ENCODE measurements at regions not wholly inside any gene's neighbourhood (a gene's known extent, or its start where the extent isn't known, plus 50 kb on each side); places are given as distances from the start of the nearest gene placed in this dataset.

DNA sequence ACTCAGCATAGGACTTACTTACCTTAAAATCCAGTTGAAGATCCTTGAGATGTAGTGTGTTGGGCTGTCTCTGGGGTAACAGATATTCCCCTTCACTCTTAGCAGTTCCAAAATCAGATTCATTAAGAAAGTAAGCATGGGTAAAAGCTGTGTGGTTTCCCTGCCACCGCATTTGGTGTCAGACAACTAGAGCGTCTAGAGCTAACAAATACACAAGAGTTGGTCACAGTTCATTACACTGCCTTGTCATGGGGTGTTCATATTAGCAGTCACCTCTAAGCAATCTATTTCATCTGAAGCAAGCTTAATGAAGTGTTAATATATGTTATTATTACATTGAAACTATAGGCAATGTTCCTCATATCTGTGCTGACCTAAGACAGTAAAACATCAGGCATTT, 342.8 kb downstream of the PPARGC1A start:
- no peak overlapping the region for H3K4me3 Mint-ChIP-seq
- peaks cover 11% of the 10 kb centered on the region for H3K9me3 Mint-ChIP-seq
- H3K4me1 Mint-ChIP-seq: peaks cover 4% of the 10 kb centered on the region
- DNase-seq (ENCODE audit: low spot score in 2 of 2, unreplicated experiment in 2 of 2): no peak
- no peaks in the 10 kb centered on the region for H3K36me3 Mint-ChIP-seq
- H3K27me3 Mint-ChIP-seq (ENCODE audit: low read depth): no peaks in the 10 kb centered on the region
- TF ChIP-seq CTCF (IDR thresholded peaks at IDR 0.05; ENCODE audit: unreplicated experiment): no peak
- H3K27ac Mint-ChIP-seq: no peak overlapping the region

- TF ChIP-seq CTCF (IDR thresholded peaks at IDR 0.05; ENCODE audit: unreplicated experiment): no peak
- Mint-ChIP-seq H3K4me1 (no peaks in the 10 kb centered on the region), H3K4me3 (no peak overlapping the region), H3K36me3 (no peaks in the 10 kb centered on the region), H3K27me3 (ENCODE audit: low read depth) (no peaks in the 10 kb centered on the region), H3K27ac (no peak overlapping the region), H3K9me3 (peaks cover 30% of the 10 kb centered on the region)
- DNase-seq (ENCODE audit: low spot score in 2 of 2, unreplicated experiment in 2 of 2): no peak
Measured at GRCh38 chr4:23539969-23540569, 349.8 kb downstream of the PPARGC1A start.

- Mint-ChIP-seq H3K9me3 (peaks cover 39% of the 10 kb centered on the region), H3K27ac (no peak overlapping the region), H3K36me3 (no peaks in the 10 kb centered on the region), H3K4me1 (no peaks in the 10 kb centered on the region), H3K4me3 (no peak overlapping the region), H3K27me3 (ENCODE audit: low read depth) (no peaks in the 10 kb centered on the region)
- no peak for TF ChIP-seq CTCF (IDR thresholded peaks at IDR 0.05; ENCODE audit: unreplicated experiment)
- no peak for DNase-seq (ENCODE audit: low spot score in 2 of 2, unreplicated experiment in 2 of 2)
Measured at GRCh38 chr4:23533859-23534258, 356.0 kb downstream of the PPARGC1A start.

DNA sequence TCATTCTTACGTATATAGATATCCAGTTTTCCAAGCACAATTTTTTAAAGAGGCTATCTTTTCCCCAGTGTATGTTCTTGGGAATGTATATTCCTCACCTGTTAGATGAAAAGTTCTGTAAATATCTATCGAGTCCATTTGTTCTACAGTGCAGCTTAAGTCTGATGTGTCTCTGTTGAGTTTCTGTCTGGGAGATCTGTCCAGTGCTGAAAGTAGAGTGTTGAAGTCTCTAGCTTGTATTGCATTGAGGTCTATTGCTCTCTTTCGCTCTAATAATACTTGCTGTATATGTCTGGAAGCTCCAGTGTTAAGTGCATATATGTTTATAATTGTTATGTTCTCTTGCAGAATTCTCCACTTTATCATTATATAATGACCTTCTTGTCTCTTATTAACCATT, 373.1 kb downstream of the PPARGC1A start:
- Mint-ChIP-seq H3K9me3 (peaks cover 10% of the 10 kb centered on the region), H3K27ac (no peak overlapping the region), H3K4me3 (no peak overlapping the region), H3K27me3 (ENCODE audit: low read depth) (no peaks in the 10 kb centered on the region), H3K4me1 (no peaks in the 10 kb centered on the region), H3K36me3 (no peaks in the 10 kb centered on the region)
- no peak for TF ChIP-seq CTCF (IDR thresholded peaks at IDR 0.05; ENCODE audit: unreplicated experiment)
- no peak for DNase-seq (ENCODE audit: low spot score in 2 of 2, unreplicated experiment in 2 of 2)

DNA sequence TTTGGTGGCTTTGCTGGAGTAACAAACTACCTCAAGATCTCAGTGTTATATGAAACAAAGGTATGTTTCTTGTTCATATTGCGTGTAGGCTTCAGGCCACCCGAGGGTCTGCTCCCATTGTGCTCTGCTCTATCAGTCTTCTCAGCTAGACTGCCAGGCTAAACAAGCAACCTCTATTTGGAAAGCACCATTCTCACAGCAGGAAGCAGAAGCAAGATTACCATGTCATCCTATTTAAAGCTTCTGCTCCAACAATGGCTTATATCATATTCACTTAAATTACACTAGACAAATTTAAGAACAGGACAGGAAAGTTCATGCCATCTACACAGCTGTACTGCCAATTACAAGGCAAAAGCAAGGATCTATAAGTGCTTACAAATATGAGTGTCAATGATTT, 385.8 kb downstream of the PPARGC1A start:
- H3K9me3 Mint-ChIP-seq: no peaks in the 10 kb centered on the region
- H3K36me3 Mint-ChIP-seq: no peaks in the 10 kb centered on the region
- H3K4me3 Mint-ChIP-seq: no peak overlapping the region
- H3K4me1 Mint-ChIP-seq: no peaks in the 10 kb centered on the region
- DNase-seq (ENCODE audit: low spot score in 2 of 2, unreplicated experiment in 2 of 2): no peak
- no peaks in the 10 kb centered on the region for H3K27me3 Mint-ChIP-seq (ENCODE audit: low read depth)
- TF ChIP-seq CTCF (IDR thresholded peaks at IDR 0.05; ENCODE audit: unreplicated experiment): no peak
- no peak overlapping the region for H3K27ac Mint-ChIP-seq

Data from mesothelial cell of epicardium (in vitro differentiated cells).